ENCODE measurements at regions not wholly inside any gene's neighbourhood (a gene's known extent, or its start where the extent isn't known, plus 50 kb on each side); places are given as distances from the start of the nearest gene placed in this dataset.
A peak's percentile ranks its signal among the peaks of the same experiment; 100 is the strongest.

DNA sequence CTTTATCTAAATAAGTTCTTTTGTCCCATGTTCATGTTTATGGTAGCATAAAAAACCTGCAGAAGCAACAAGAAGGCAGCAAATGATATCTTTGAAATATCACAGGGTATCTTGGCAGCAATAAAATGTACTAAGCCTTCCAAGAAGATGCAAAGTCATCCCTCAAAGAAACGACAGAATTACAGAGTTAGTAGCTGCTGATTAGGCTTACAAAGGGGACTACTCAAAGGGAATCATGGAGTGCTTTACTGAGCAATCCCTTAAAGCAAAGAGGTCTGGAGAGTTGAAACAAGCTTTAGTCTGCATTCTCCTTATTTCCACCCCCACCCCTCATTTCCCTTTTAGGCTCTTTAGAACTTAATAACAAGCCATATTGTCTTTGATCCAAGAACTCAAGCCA, 935.0 kb downstream of the SQOR start:
- DNase-seq (ENCODE audit: insufficient read length, low spot score) (no peak), FAIRE-seq (no peak)
- TF ChIP-seq, protein P1, sequence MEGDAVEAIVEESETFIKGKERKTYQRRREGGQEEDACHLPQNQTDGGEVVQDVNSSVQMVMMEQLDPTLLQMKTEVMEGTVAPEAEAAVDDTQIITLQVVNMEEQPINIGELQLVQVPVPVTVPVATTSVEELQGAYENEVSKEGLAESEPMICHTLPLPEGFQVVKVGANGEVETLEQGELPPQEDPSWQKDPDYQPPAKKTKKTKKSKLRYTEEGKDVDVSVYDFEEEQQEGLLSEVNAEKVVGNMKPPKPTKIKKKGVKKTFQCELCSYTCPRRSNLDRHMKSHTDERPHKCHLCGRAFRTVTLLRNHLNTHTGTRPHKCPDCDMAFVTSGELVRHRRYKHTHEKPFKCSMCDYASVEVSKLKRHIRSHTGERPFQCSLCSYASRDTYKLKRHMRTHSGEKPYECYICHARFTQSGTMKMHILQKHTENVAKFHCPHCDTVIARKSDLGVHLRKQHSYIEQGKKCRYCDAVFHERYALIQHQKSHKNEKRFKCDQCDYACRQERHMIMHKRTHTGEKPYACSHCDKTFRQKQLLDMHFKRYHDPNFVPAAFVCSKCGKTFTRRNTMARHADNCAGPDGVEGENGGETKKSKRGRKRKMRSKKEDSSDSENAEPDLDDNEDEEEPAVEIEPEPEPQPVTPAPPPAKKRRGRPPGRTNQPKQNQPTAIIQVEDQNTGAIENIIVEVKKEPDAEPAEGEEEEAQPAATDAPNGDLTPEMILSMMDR (IDR thresholded peaks at IDR 0.05; ENCODE audit: insufficient read depth, missing control alignments): no peak

DNA sequence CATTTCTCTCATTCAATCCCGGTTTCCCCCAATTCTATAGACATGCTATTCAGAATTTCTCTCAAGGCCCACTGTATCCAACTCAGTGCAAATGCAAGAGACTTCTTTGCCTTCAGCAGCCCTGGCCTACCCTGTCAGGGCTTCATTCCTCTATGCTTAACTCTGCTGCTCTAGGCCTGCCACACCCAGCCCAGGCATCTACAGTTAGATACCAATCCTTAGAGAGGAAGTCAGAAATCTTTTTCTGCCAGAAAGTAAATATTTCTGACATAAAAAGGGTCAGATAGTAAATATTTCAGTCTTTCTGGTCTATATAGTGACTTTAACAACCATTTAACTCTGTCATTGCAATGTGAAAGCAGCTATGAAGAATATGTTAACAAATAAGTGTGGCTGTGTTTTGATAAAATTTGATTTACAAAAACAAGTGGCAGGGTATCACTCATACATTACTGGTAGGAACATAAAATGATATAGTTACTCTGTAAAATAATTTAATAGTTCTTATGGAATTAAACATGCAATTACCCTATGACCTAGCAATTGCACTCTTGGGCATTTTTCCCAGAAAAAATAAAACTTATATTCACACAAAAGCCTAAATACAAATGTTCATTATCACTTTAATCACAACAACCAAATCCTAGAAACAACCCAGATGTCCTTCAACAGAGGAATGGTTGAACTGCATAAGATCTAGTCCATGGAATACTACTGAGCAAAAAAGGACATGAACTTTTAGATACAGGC, 942.0 kb downstream of the SQOR start:
- FAIRE-seq: no peak
- no peak for DNase-seq (ENCODE audit: insufficient read length, low spot score)
- TF ChIP-seq, protein P1 (IDR thresholded peaks at IDR 0.05; ENCODE audit: insufficient read depth, missing control alignments): no peak

DNA sequence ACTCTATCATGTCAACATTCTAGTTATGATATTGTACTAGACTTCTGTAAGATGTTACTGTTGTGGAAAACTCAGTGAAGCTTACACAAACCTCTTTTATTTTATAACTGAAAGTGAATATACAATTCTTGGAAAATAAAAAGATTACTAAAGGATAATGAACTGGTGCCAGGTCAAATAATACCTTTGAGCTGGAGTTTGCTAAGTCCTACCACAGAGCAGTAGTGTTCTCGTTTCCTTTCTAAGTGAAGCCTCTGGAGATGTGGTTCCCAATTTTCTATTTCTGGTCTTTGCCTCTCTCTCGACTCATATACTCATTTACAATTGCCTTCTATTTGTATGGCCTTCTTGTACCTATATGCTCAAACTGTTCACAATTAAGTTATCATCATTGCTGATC, 942.9 kb downstream of the SQOR start:
- no peak for FAIRE-seq
- DNase-seq (ENCODE audit: insufficient read length, low spot score): no peak
- TF ChIP-seq, protein P1 (IDR thresholded peaks at IDR 0.05; ENCODE audit: insufficient read depth, missing control alignments): no peak

DNA sequence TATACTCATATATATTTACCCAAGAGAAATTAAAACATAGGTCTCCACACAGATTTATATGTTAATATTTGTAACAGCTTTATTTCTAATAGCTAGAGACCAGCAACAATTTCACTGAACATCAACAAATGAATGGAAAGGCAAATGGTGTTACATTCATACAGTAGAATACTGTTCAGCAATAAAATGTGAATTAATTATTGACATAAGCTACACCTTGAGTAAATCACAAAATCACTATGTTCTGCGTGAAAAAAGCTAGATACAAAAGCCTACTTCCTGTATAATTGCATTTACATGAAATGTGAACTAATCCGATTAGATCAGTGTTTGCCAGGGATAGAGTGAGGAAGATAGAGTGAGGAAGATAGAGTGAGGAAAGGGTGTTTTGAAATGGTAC, 945.7 kb downstream of the SQOR start:
- TF ChIP-seq, protein P1 (IDR thresholded peaks at IDR 0.05; ENCODE audit: insufficient read depth, missing control alignments): no peak
- peak; percentile 60 for FAIRE-seq

DNA sequence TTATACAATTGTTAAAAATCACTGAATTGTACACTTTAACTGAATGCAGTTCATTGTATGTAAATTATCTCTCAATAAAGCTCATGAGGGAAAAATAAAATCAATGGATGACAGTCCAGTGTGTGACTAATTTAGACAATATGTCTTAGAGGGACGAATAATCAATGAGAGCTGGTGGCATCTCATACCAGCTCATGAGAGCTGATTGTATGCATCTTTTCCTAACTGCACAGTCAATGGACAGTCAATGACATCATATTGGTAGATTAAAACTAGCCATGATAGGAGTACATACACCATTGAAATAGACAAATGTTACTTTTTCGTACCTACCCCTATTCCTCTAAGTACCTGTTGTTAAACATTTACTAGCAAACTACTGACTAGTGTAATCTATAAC, 946.1 kb downstream of the SQOR start:
- TF ChIP-seq, protein P1 (IDR thresholded peaks at IDR 0.05; ENCODE audit: insufficient read depth, missing control alignments): no peak
- FAIRE-seq (peak; percentile 32), DNase-seq (ENCODE audit: insufficient read length, low spot score) (no peak)

More for the DNA sequence above, 945.7 kb downstream of the SQOR start:
- DNase-seq (ENCODE audit: insufficient read length, low spot score): no peak

DNA sequence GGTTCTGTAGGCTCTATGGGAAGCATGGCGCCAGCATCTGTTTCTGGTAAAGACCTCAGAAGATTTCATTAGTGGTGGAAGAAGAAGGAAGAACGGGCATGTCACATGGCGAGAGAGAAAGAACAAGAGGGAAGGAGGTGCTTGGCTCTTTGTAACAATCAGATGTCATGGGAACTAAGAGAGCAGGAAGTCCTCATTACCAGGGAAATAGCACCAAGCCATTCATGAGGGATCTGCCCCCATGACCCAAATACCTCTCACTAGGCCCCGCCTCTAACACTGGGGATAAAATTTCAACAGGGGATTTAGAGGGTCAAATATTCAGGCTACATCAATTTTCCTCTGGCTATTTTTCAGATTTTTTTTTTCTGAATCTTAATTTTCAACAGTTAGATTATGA, 954.3 kb downstream of the SQOR start:
- DNase-seq (ENCODE audit: insufficient read length, low spot score) (no peak), FAIRE-seq (no peak)
- TF ChIP-seq, protein P1 (IDR thresholded peaks at IDR 0.05; ENCODE audit: insufficient read depth, missing control alignments): no peak

DNA sequence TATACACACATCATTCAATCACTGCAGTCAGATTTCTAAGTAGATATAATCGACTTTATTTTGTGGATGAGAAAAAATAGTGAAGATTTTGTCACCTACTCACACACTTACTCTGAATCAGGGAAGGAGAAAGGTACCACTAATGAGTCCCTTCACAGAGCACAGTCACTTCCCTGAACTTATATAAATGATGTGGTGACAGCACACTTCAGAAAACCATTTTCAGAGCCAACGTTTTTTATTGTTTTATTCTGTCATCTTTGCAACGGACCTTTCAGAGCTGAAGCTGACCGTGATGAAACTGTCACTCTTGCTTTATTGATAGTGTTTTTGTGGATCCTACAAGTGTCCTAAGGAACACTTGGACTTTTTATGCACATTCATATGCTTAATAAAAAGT, 956.6 kb downstream of the SQOR start:
- TF ChIP-seq, protein P1 (IDR thresholded peaks at IDR 0.05; ENCODE audit: insufficient read depth, missing control alignments): no peak
- no peak for DNase-seq (ENCODE audit: insufficient read length, low spot score)
- no peak for FAIRE-seq

Measured in D721Med (cell line).